HG03521 (cell line): ENCODE measurements at regions not wholly inside any gene's neighbourhood (a gene's known extent, or its start where the extent isn't known, plus 50 kb on each side); places are given as distances from the start of the nearest gene placed in this dataset.

Experiments used
- ATAC-seq: cut with Tn5 transposase; IDR thresholded peaks from one replicate; pipeline ENCODE4 v1.9.1; 2021; ENCODE audit warnings: mild to moderate bottlenecking, moderate library complexity; ENCODE audit not compliant: unreplicated experiment

DNA sequence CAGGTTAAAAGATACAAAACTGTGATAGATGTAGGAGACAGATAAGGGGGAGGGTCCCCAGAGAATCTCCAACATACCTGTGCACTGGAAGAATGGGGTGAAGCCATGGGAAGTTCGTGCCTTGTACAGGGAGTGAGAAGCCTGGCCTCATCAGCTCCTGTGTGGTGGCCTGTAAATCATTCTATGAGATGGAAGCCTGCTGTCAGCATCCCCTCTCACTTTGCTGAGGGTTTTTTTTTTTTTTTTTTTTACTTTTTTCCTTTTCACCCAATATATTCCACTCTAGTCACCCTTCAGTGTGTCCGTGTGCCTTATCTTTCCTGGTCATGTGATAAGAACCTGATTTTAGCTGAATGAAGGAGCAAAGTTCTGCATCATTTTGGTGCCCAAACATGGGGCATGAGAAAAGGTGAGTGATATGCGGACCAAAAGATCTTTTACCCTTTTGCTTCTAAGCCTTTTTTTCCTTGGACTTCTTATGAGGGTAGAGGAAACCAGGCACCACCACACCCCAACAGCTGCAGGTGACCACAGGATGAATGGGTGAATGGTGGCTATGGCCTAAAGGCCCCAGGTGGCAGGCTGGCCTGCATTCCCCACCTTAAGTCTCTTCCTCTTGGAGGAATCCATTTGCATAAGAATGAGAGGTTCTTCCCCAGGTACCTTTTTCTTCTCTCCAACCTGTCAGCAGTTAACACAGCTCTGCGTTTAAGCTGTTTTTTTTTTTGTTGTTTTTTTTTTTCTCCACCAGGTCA is 1345.0 kb downstream of the NSUN3 start:
- ATAC-seq, result no peak

DNA sequence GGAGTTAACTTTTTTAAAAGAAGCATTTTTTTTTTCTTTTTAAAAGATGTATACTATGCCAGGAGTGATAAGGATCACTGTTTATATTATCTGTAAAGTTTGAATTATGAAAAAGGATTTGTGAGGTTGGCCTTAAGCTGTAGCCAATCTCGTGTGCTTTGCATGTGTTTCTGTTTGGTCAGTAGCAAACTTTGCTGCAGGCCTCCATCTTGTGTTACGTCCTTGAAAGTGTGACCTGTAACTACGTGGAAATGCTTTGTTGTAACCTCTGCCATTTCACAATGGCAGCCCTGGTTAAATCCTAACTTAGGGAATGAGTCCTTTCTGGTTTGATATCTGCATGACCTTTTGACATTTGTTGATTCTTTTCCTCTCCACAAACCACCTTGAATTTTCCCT is 1345.6 kb downstream of the NSUN3 start:
- no peak for ATAC-seq

GRCh38 chr3:95418251-95418650 is 1355.4 kb downstream of the NSUN3 start:
- ATAC-seq, result no peak

DNA sequence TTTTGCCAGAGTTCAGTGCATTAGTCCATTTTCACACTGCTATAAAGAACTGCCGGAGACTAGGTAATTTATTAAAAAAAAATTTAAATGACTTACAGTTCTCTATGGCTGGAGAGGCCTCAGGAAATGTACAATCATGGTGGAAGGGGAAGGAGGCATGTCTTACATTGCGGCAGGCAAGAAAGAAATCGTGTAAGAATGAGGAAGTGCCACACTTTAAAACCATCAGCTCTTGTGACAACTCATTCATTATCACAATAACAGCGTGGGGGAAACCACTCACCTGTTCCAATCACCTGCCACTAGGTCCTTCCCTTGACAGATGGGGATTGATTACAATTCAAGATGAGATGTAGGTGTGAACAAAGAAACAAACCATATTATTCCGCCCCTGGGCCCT is 1361.4 kb downstream of the NSUN3 start:
- ATAC-seq, result no peak

- ATAC-seq, result no peak
These were observed 1371.6 kb downstream of the NSUN3 start for GRCh38 chr3:95434491-95434890.

GRCh38 chr3:95437409-95437808 is 1374.5 kb downstream of the NSUN3 start:
- ATAC-seq, result no peak

DNA sequence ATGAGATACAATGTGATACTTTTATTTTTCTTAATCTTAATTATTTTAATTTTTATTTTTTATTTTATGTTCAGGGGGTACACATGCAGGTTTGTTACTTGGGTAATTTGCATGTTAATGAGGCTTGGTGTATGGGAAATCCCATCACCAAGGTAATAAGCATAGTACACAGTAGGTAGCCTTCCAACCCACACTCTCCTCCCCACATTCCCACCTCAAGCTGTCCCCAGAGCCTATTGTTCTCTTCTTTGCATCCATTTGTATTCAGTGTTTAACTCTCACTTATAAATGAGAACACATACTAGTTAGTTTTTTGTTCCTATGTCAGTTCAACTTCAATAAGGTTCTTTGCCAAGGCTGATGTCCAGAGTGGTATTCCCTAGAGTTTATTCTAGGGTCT is 1375.4 kb downstream of the NSUN3 start:
- ATAC-seq, result no peak

DNA sequence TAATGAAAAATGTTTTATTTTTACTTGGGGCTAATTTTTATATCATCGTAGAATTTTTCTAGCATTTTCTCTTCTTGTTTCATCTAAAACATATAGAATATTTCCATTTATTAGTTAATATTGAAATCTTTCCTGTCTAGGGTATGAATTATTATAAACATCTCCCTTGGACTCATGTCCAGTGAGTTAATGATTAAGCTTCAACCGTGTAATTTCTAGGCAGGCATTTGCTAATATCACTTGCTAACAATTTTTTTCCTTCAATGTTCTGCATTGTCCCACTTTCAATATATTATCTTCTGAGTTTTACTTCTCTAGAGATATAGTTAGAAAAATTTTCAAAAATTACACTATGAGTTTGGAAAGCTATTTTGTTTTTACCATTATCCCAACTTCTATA is 1371.6 kb upstream of the EPHA6 start:
- ATAC-seq, result no peak

DNA sequence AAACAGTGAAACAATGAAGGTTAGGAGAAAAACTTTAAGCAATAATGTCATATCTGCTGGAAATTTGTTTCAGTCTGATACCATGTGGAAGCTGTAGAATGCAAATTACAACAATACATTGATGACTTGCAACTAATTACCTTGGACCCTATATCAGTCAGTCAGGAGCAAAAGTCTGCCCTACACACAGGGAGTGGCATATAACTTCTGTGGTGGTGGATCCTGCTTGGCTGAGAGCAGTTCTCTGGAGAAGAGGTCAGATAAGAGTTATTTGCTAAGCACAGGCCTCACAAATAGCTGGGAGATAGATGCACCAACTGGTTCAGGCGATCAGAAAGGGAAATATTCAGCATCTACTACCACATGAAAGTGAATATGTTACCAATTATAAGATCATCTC is 1364.6 kb upstream of the EPHA6 start:
- ATAC-seq, result no peak

GRCh38 chr3:95453242-95453641 is 1361.2 kb upstream of the EPHA6 start:
- ATAC-seq, result no peak

DNA sequence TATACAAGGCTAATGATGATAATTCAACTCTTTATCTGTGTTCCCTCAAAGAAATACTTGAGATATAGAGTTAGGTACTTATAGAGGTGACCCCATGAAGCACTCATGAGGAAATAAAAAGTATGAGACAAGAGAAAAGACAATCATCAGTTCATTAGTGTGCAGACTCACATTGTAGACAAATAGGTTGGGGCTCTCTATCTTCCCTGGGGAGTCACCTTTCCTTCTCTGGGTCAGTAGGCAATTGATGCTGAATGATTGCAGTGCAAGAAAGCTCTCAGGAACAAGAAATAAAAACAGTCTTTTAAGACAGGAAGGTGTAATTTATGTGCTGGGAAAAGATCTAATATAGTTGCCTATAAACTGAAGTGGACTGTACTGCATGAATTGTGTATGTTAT is 1357.6 kb upstream of the EPHA6 start:
- no peak for ATAC-seq

- ATAC-seq, result no peak
These were observed 1354.7 kb upstream of the EPHA6 start for GRCh38 chr3:95459706-95460105.

- ATAC-seq, result no peak
These were observed 1354.1 kb upstream of the EPHA6 start for GRCh38 chr3:95460274-95460673.

GRCh38 chr3:95462161-95462560 is 1352.2 kb upstream of the EPHA6 start:
- ATAC-seq, result no peak

DNA sequence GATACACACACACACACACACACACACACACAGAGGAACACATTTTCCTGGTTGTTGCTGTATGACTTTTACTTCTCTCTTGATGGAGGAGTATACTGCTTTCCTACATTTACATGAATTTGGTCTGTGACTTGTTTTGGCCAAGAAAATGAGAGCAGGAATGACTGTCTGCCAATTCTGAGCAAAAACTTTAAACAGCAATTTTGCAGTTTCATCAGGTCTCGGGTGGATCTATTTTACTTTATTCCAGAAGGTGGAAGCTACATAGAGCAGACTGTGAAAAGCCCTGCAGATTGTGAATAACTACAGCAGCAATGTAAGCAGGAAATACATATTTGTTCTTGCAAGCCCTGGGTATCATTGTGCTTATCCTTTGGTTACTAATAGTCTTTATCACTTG is 1350.0 kb upstream of the EPHA6 start:
- no peak for ATAC-seq

DNA sequence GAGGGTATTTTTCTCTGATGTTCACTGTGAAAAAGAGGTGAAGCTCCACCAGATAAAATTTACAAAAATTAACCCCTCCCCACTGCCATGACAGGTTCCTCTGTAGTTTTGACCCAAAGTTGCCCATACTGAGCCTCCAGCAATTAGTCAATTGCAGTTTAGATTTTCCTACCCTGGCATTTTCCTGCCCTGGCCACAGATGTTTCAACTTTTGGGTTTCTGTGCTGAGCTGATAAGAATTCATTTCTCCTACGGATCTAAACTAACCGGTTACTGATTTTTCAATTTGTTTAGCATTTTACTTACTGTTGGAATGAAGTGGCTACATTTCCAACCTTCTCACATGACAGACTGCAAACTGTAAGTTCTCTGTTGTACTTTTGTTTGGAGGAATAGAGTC is 1346.1 kb upstream of the EPHA6 start:
- ATAC-seq, result no peak

DNA sequence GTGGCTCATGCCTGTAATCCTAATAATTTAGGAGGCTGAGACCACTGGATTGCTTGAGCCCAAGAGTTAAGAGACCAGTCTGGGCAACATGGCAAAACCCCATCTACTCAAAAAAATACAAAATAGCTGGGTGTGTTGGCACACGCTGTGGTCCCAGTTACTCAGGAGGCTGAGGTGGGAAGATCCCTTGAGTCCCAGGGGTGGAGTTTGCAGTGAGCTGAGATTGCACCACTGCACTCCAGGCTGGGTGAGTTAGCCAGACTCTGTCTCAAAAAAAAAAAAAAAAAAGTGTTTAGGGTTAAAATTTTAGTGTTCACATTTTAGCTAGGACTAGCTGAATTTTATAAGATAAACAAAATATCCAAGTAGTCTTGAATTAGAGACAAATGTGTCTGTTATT is 1340.1 kb upstream of the EPHA6 start:
- no peak for ATAC-seq

GRCh38 chr3:95476534-95476933 is 1337.9 kb upstream of the EPHA6 start:
- ATAC-seq, result no peak

GRCh38 chr3:95506174-95506573 is 1308.2 kb upstream of the EPHA6 start:
- no peak for ATAC-seq

DNA sequence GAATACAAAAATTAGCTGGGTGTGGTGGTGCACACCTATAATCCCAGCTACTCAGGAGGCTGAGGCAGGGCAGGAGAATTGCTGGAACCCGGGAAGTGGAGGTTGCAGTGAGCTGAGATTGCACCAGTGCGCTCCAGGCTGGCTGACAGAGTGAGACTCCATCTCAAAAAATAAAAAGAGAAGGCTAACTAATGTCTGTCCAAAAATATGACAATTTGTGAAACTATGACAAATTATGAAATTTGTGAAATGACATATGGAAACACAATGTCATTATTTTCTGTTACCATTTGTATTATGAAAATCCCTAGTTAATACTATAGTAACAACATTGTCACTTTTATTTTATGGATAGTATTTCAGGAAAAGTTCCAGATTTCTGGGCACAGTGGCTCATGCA is 1306.3 kb upstream of the EPHA6 start:
- no peak for ATAC-seq

DNA sequence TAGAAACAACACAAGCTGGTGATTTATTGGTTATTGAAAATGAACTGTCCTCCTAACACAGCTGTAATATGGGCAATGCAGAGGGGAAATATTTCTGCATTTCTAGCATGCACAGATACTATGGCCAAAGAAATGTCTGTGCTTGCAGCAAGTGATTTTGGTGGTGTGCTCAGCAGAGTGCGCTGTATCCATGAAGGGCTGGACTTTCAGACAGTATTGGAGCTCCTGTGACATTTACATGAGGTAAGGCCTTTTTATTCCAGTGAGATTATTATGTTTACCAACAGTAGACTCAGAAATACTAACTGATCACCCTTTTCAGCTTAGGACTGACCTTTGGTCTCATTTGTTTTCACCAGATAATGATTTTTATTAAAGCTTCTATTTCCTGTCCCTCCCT is 1302.6 kb upstream of the EPHA6 start:
- no peak for ATAC-seq

DNA sequence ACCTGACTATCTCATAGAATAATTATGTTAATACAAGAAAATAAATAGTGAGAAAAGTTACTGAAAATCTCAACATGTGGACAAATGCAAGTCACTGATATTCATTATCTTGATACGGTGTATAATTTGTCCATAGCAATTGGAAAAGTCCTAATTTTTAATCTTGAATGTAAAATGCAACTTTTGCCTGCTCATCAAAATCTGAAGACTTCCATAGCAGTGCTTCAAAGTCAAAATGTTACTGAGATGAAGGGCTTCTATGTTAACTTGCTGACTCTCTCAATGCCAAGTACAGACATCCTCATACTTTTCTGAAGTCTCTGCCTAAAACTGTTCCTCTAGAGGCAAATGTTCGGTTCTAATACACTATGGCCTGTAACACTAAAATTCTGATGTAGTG is 1300.1 kb upstream of the EPHA6 start:
- ATAC-seq, result no peak

GRCh38 chr3:95521396-95521795 is 1293.0 kb upstream of the EPHA6 start:
- no peak for ATAC-seq
